SK-N-SH treated with all-trans-retinoic acid at 6 μM for 48 hours (cell line): ENCODE measurements at regions not wholly inside any gene's neighbourhood (a gene's known extent, or its start where the extent isn't known, plus 50 kb on each side); places are given as distances from the start of the nearest gene placed in this dataset.

Source experiments
- CREB5 ChIP-seq: fragments of 250-450 bp; sonication (Bioruptor Pico); IDR thresholded peaks from 2 replicates; pipeline ENCODE4 v1.5.1; 2020; ENCODE audit warnings: low read depth, mild to moderate bottlenecking, moderate library complexity
- ISL1 ChIP-seq: fragments of 250-450 bp; sonication (Bioruptor Pico); IDR thresholded peaks from 2 replicates; pipeline ENCODE4 v2.1.2; 2022; ENCODE audit warnings: mild to moderate bottlenecking, moderate library complexity
- OSR1 ChIP-seq: fragments of 250-450 bp; sonication (Bioruptor Pico); IDR thresholded peaks from 2 replicates; pipeline ENCODE4 v1.8.0; 2022; ENCODE audit warnings: moderate library complexity, mild to moderate bottlenecking, inconsistent platforms
- SNAI2 ChIP-seq: fragments of 250-450 bp; sonication (Bioruptor Pico); IDR thresholded peaks from 2 replicates; pipeline ENCODE4 v1.5.0; 2020; ENCODE audit warnings: mild to moderate bottlenecking, moderate library complexity
- TCF4 ChIP-seq: fragments of 250-450 bp; sonication (Bioruptor Pico); IDR thresholded peaks from 2 replicates; pipeline ENCODE4 v1.8.0; 2021; ENCODE audit warnings: mild to moderate bottlenecking, moderate library complexity, borderline replicate concordance
- ZFP3 ChIP-seq: fragments of 250-450 bp; sonication (Bioruptor Pico); IDR thresholded peaks from 2 replicates; pipeline ENCODE4 v1.5.0; 2020; ENCODE audit warnings: mild to moderate bottlenecking, moderate library complexity
- TF ChIP-seq, protein P1 (sequence below): fragments of 250-450 bp; sonication (Bioruptor Pico); IDR thresholded peaks from 2 replicates; pipeline ENCODE4 v1.8.0; 2020; ENCODE audit warnings: mild to moderate bottlenecking, moderate library complexity, borderline replicate concordance

- TF ChIP-seq, protein P1, sequence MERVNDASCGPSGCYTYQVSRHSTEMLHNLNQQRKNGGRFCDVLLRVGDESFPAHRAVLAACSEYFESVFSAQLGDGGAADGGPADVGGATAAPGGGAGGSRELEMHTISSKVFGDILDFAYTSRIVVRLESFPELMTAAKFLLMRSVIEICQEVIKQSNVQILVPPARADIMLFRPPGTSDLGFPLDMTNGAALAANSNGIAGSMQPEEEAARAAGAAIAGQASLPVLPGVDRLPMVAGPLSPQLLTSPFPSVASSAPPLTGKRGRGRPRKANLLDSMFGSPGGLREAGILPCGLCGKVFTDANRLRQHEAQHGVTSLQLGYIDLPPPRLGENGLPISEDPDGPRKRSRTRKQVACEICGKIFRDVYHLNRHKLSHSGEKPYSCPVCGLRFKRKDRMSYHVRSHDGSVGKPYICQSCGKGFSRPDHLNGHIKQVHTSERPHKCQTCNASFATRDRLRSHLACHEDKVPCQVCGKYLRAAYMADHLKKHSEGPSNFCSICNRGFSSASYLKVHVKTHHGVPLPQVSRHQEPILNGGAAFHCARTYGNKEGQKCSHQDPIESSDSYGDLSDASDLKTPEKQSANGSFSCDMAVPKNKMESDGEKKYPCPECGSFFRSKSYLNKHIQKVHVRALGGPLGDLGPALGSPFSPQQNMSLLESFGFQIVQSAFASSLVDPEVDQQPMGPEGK, result no peak
- TF ChIP-seq ISL1 (no peak), OSR1 (CRISPR knock-in tag) (no peak), CREB5 (CRISPR knock-in tag) (no peak), TCF4 (no peak), ZFP3 (CRISPR knock-in tag) (no peak), SNAI2 (CRISPR knock-in tag) (no peak)
These were observed 262.3 kb downstream of the TRIB2 start for GRCh38 chr2:12979066-12979465.
